ENCODE measurements at regions not wholly inside any gene's neighbourhood (a gene's known extent, or its start where the extent isn't known, plus 50 kb on each side); places are given as distances from the start of the nearest gene placed in this dataset.

- dilution Hi-C loops (cut with HindIII; ENCODE audit: low sequenced_read_pairs, unreplicated experiment) = no loop called here
- intact Hi-C loops (cut with micrococcal nuclease) = loop anchor here (10.0 kb wide), 4 partner anchors 354 to 994 kb away; no protein-coding TSS in a partner anchor
Observed at GRCh38 chr13:97851269-97851668, 102.2 kb upstream of the IPO5 start.

More at GRCh38 chr13:97851269-97851668, 102.2 kb upstream of the IPO5 start:
- Histone ChIP-seq H2BK15ac (ENCODE audit: low read depth, low read length) (no peak overlapping the region), H2BK20ac (ENCODE audit: low read depth, low read length) (no peak overlapping the region), H3K4me2 (ENCODE audit: low read depth, low read length) (no peak overlapping the region), H4K91ac (ENCODE audit: insufficient read depth, low read depth, low read length) (no peak overlapping the region), H3K9ac (ENCODE audit: low read depth, low read length) (no peak overlapping the region), H3K56ac (ENCODE audit: extremely low read depth, insufficient read depth, low read length) (no peak overlapping the region), H4K20me1 (ENCODE audit: insufficient read depth, low read length) (no peaks in the 10 kb centered on the region), H3K4ac (ENCODE audit: low read depth, low read length) (no peak overlapping the region), H3K9me1 (ENCODE audit: insufficient read depth, low read length) (no peaks in the 10 kb centered on the region), H2AK9ac (replicated peaks; ENCODE audit: low read depth, low read length, poor library complexity) (no peak overlapping the region), H3K4me3 (ENCODE audit: insufficient read depth, low read depth, low read length) (no peak overlapping the region), H2BK5ac (ENCODE audit: low read depth, low read length, poor library complexity, severe bottlenecking) (no peak overlapping the region), H3K36me3 (ENCODE audit: control insufficient read depth, insufficient read depth, low read length) (no peaks in the 10 kb centered on the region), H4K8ac (ENCODE audit: low read depth in 2 of 2, low read length in 2 of 2) (no peak overlapping the region), H4K5ac (ENCODE audit: low read depth, low read length) (no peak overlapping the region), H3K23ac (ENCODE audit: low read depth, low read length) (no peak overlapping the region), H2BK120ac (ENCODE audit: low read depth, low read length) (no peak overlapping the region), H3K27ac (ENCODE audit: insufficient read depth, low read length) (no peak overlapping the region), H3K4me1 (ENCODE audit: control insufficient read depth, insufficient read depth, low read length) (peaks cover 6% of the 10 kb centered on the region), H3K18ac (ENCODE audit: low read depth, low read length) (no peak overlapping the region), H3K79me1 (ENCODE audit: low read depth in 1 of 2, low read length in 2 of 2) (no peaks in the 10 kb centered on the region), H3K14ac (replicated peaks; ENCODE audit: low read depth, low read length) (no peak overlapping the region), H2AFZ (replicated peaks; ENCODE audit: low read length, poor library complexity) (no peak overlapping the region), H2AK5ac (ENCODE audit: low read depth, low read length) (no peak overlapping the region), H3K27me3 (ENCODE audit: control insufficient read depth, insufficient read depth, low read length) (peaks cover 2% of the 10 kb centered on the region; the same call in 1 of the 2 replicates), H3K9me3 (ENCODE audit: control insufficient read depth, insufficient read depth, low read length) (no peaks in the 10 kb centered on the region)
- WGBS, 2 experiments (ENCODE audit: extremely low coverage in 2 of 2, insufficient read length in 1 of 2) = no CpG with 5 or more reads among the region's 4 CpGs
- DNase-seq (no peak), ATAC-seq (ENCODE audit: low read depth) (no peak)
- CTCF ChIA-PET = no interaction called here
- POLR2A ChIA-PET (ENCODE audit: unreplicated experiment) = no interaction called here
- TF ChIP-seq USF2 (IDR thresholded peaks at IDR 0.05; ENCODE audit: low read depth, low read length) (no peak), CEBPB (IDR thresholded peaks at IDR 0.05; ENCODE audit: low read depth, low read length) (peak; percentile 61)
- BruUV-seq (replicated peaks) = no TSS peak
- in situ Hi-C loops (cut with MboI; ENCODE audit: low sequenced_read_pairs) = loop anchor here (10.0 to 25.0 kb wide), 4 partner anchors 294 to 986 kb away; partner anchors contain the start of gene FARP1
